Suprapubic skin (tissue), 4 donors: ENCODE measurements at regions not wholly inside any gene's neighbourhood (a gene's known extent, or its start where the extent isn't known, plus 50 kb on each side); places are given as distances from the start of the nearest gene placed in this dataset.

Experiments
- DNase-seq, 2 donors: peaks; one replicate each; pipeline ENCODE4 v3.0.0-alpha.2; 2019; ENCODE audit warnings: low spot score in 2 of 2
- H3K27ac ChIP-seq: fragments of 200-600 bp; sonication (generic); one replicate; pipeline ENCODE4 v1.5.1; 2019
- H3K27me3 ChIP-seq: fragments of 200-600 bp; sonication (generic); one replicate; pipeline ENCODE4 v1.5.1; 2019
- H3K36me3 ChIP-seq: fragments of 200-600 bp; sonication (generic); one replicate; pipeline ENCODE4 v1.5.1; 2019
- H3K4me1 ChIP-seq: fragments of 200-600 bp; sonication (generic); one replicate; pipeline ENCODE4 v1.5.1; 2019
- H3K4me3 ChIP-seq: fragments of 200-600 bp; sonication (generic); one replicate; pipeline ENCODE4 v1.5.1; 2019; ENCODE audit warnings: mild to moderate bottlenecking
- H3K9me3 ChIP-seq: fragments of 200-600 bp; sonication (generic); one replicate; pipeline ENCODE4 v1.5.1; 2019
- EP300 ChIP-seq: sonication (generic); formaldehyde crosslinking; IDR thresholded peaks from one replicate; pipeline ENCODE4 v1.6.1; 2017; ENCODE audit warnings: antibody characterized with exemption
- POLR2A ChIP-seq, 2 donors: fragments of 450-650 bp; IDR thresholded peaks; one replicate each; pipeline ENCODE4 v1.6.1; 2017; ENCODE audit warnings: antibody characterized with exemption in 2 of 2, mild to moderate bottlenecking in 2 of 2, moderate library complexity in 2 of 2
- POLR2AphosphoS5 ChIP-seq, 3 donors: sonication (generic); formaldehyde crosslinking; IDR thresholded peaks; one replicate each; pipeline ENCODE4 v1.6.1; 2017; ENCODE audit warnings: antibody characterized with exemption in 3 of 3
- WGBS: methylation state at CpG from one replicate; pipeline ENCODE4 v1.1.5; 2018; 5-methylcytosine and 5-hydroxymethylcytosine counted together
- TF ChIP-seq, protein P1 (sequence below), 2 donors: fragments of 200-600 bp in 1 of 2; fragments of 450-650 bp in 1 of 2; sonication (generic) in 1 of 2; IDR thresholded peaks; one replicate each; pipeline ENCODE4 v1.5.1; 2016 to 2019; ENCODE audit warnings: antibody characterized with exemption in 2 of 2, mild to moderate bottlenecking in 1 of 2, moderate library complexity in 1 of 2

- Histone ChIP-seq H3K36me3 (no peaks in the 10 kb centered on the region), H3K27ac (no peak overlapping the region), H3K4me3 (no peak overlapping the region), H3K4me1 (no peaks in the 10 kb centered on the region), H3K27me3 (no peaks in the 10 kb centered on the region), H3K9me3 (no peaks in the 10 kb centered on the region)
- TF ChIP-seq POLR2A (IDR thresholded peaks at IDR 0.05) (no peak), EP300 (no peak), POLR2AphosphoS5 (IDR thresholded peaks at IDR 0.05) (no peak)
- TF ChIP-seq, protein P1, sequence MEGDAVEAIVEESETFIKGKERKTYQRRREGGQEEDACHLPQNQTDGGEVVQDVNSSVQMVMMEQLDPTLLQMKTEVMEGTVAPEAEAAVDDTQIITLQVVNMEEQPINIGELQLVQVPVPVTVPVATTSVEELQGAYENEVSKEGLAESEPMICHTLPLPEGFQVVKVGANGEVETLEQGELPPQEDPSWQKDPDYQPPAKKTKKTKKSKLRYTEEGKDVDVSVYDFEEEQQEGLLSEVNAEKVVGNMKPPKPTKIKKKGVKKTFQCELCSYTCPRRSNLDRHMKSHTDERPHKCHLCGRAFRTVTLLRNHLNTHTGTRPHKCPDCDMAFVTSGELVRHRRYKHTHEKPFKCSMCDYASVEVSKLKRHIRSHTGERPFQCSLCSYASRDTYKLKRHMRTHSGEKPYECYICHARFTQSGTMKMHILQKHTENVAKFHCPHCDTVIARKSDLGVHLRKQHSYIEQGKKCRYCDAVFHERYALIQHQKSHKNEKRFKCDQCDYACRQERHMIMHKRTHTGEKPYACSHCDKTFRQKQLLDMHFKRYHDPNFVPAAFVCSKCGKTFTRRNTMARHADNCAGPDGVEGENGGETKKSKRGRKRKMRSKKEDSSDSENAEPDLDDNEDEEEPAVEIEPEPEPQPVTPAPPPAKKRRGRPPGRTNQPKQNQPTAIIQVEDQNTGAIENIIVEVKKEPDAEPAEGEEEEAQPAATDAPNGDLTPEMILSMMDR (IDR thresholded peaks at IDR 0.05), result no peak
- DNase-seq, result no peak
Observed at GRCh38 chr13:104694397-104694796, 1628.2 kb upstream of the SLC10A2 start.

- H3K27me3 ChIP-seq, result no peaks in the 10 kb centered on the region
- H3K4me3 ChIP-seq, result no peak overlapping the region
- H3K36me3 ChIP-seq, result no peaks in the 10 kb centered on the region
- no peaks in the 10 kb centered on the region for H3K4me1 ChIP-seq
- no peak overlapping the region for H3K27ac ChIP-seq
- no peaks in the 10 kb centered on the region for H3K9me3 ChIP-seq
- TF ChIP-seq, protein P1 (IDR thresholded peaks at IDR 0.05), result no peak
- no peak for TF ChIP-seq POLR2A (IDR thresholded peaks at IDR 0.05)
- no peak for TF ChIP-seq POLR2AphosphoS5 (IDR thresholded peaks at IDR 0.05)
- WGBS, result 77% methylated on average over 4 of the region's 4 CpGs
- DNase-seq, result no peak
Observed at GRCh38 chr13:104693126-104693525, 1626.9 kb upstream of the SLC10A2 start.

GRCh38 chr13:104691767-104692467 is 1625.7 kb upstream of the SLC10A2 start:
- Histone ChIP-seq H3K9me3 (no peaks in the 10 kb centered on the region), H3K4me1 (no peaks in the 10 kb centered on the region), H3K36me3 (no peaks in the 10 kb centered on the region), H3K27me3 (no peaks in the 10 kb centered on the region), H3K27ac (no peak overlapping the region), H3K4me3 (no peak overlapping the region)
- TF ChIP-seq POLR2AphosphoS5 (IDR thresholded peaks at IDR 0.05) (no peak), EP300 (no peak), POLR2A (IDR thresholded peaks at IDR 0.05) (no peak)
- TF ChIP-seq, protein P1 (IDR thresholded peaks at IDR 0.05), result no peak
- WGBS, result 52% methylated on average over 2 of the region's 2 CpGs
- DNase-seq, result no peak

GRCh38 chr13:104686484-104686883 is 1620.3 kb upstream of the SLC10A2 start:
- H3K27ac ChIP-seq, result no peak overlapping the region
- no peak overlapping the region for H3K4me3 ChIP-seq
- 83% methylated on average over 3 of the region's 3 CpGs for WGBS
- H3K36me3 ChIP-seq, result no peaks in the 10 kb centered on the region
- H3K9me3 ChIP-seq, result no peaks in the 10 kb centered on the region
- no peaks in the 10 kb centered on the region for H3K4me1 ChIP-seq
- TF ChIP-seq, protein P1 (IDR thresholded peaks at IDR 0.05), result no peak
- TF ChIP-seq POLR2AphosphoS5 (IDR thresholded peaks at IDR 0.05) (no peak), POLR2A (IDR thresholded peaks at IDR 0.05) (no peak), EP300 (no peak)
- no peaks in the 10 kb centered on the region for H3K27me3 ChIP-seq
- DNase-seq, result no peak

GRCh38 chr13:104683789-104684188 is 1617.6 kb upstream of the SLC10A2 start:
- DNase-seq, result no peak
- no peak overlapping the region for H3K27ac ChIP-seq
- H3K4me1 ChIP-seq, result no peaks in the 10 kb centered on the region
- H3K4me3 ChIP-seq, result no peak overlapping the region
- TF ChIP-seq POLR2A (IDR thresholded peaks at IDR 0.05) (no peak), EP300 (no peak), POLR2AphosphoS5 (IDR thresholded peaks at IDR 0.05) (no peak)
- TF ChIP-seq, protein P1 (IDR thresholded peaks at IDR 0.05), result no peak
- H3K27me3 ChIP-seq, result no peaks in the 10 kb centered on the region
- H3K9me3 ChIP-seq, result no peaks in the 10 kb centered on the region
- no peaks in the 10 kb centered on the region for H3K36me3 ChIP-seq
